Ectodermal cell (in vitro differentiated cells): ENCODE measurements at regions not wholly inside any gene's neighbourhood (a gene's known extent, or its start where the extent isn't known, plus 50 kb on each side); places are given as distances from the start of the nearest gene placed in this dataset.

Experiments used
- H3K27ac ChIP-seq: 2 replicates; pipeline ENCODE4 v1.7.0; 2013; ENCODE audit warnings: mild to moderate bottlenecking, low read depth, low read length; ENCODE audit not compliant: insufficient read depth, poor library complexity, severe bottlenecking
- H3K27me3 ChIP-seq: 2 replicates; pipeline ENCODE4 v1.7.0; 2013; ENCODE audit warnings: mild to moderate bottlenecking, low read length; ENCODE audit not compliant: insufficient read depth, control insufficient read depth, poor library complexity, severe bottlenecking
- H3K36me3 ChIP-seq: one replicate; pipeline ENCODE4 v1.7.0; 2013; ENCODE audit warnings: low read length; ENCODE audit not compliant: control insufficient read depth, insufficient read depth
- H3K4me1 ChIP-seq: one replicate; pipeline ENCODE4 v1.7.0; 2013; ENCODE audit warnings: low read length; ENCODE audit not compliant: control insufficient read depth, insufficient read depth
- H3K4me3 ChIP-seq: 2 replicates; pipeline ENCODE4 v1.7.0; 2013; ENCODE audit warnings: low read depth, low read length, control low read depth; ENCODE audit not compliant: insufficient read depth
- H3K9me3 ChIP-seq: 2 replicates; pipeline ENCODE4 v1.7.0; 2013; ENCODE audit warnings: mild to moderate bottlenecking, low read length, moderate library complexity; ENCODE audit not compliant: control insufficient read depth
- WGBS, 2 experiments: methylation state at CpG; one replicate each; pipeline ENCODE4 v1.1.7; 2013; ENCODE audit warnings: missing lambda C conversion rate in 2 of 2; 5-methylcytosine and 5-hydroxymethylcytosine counted together

GRCh38 chr3:194249323-194250097, 101.6 kb downstream of the CPN2 start:
- H3K9me3 ChIP-seq, result no peaks in the 10 kb centered on the region
- no peak overlapping the region for H3K27ac ChIP-seq
- H3K4me1 ChIP-seq, result peaks cover 20% of the 10 kb centered on the region
- H3K27me3 ChIP-seq, result no peaks in the 10 kb centered on the region
- H3K36me3 ChIP-seq, result no peaks in the 10 kb centered on the region
- WGBS, 2 experiments, result 78 to 82% methylated on average over 13 of the region's 13 CpGs
- H3K4me3 ChIP-seq, result no peak overlapping the region

DNA sequence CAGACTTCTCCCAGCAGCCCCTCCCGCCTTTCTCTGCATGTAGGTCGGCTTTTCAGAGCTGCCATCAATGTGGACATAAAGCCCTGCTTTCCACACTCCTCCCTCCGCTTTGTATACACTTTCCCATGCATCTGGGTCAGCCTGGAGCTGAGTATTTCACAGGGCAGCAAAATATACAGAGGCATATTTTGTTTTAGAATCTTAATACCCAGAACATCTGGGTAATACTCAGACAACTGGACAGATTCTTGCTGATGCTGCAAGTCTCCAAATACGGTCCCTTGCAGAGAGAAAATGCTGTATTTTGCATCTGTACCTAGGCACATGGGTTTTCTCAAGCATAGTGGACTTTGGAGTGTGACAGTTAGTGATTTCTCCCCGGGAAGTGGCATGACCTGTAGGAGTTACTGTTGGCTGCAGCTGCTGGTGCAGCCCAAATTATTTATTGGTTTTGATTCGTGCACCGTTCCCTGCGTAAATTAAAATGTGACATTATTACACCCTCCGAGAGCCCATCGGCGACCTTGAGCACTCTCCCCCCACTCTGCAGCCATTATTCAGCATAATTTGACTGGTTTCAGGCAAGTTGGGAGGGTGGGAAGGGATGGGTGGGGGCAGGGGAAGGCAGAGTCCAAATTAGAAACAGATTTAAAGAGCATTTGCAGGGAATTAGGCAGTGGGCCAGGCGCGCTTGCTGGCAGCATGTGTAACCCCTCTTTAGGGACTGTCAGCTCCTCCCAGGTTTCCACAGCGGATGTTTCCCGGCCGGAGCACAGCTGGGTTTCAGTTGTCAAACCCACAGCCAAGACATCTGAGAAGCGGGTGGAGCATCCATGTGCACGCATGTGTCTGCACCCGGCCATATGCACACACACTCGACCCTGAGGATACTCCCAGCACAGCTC, 100.8 kb downstream of the CPN2 start:
- H3K27me3 ChIP-seq, result no peaks in the 10 kb centered on the region
- no peaks in the 10 kb centered on the region for H3K9me3 ChIP-seq

GRCh38 chr3:194251007-194251406, 100.1 kb downstream of the CPN2 start:
- Histone ChIP-seq H3K36me3 (no peaks in the 10 kb centered on the region), H3K27ac (no peak overlapping the region), H3K4me3 (no peak overlapping the region), H3K27me3 (no peaks in the 10 kb centered on the region), H3K9me3 (no peaks in the 10 kb centered on the region), H3K4me1 (peaks cover 24% of the 10 kb centered on the region)
- WGBS, 2 experiments, result 92 to 93% methylated on average over 10 of the region's 10 CpGs

More for the DNA sequence above, 100.8 kb downstream of the CPN2 start:
- Histone ChIP-seq H3K4me1 (peaks cover 22% of the 10 kb centered on the region), H3K36me3 (no peaks in the 10 kb centered on the region), H3K27ac (no peak overlapping the region), H3K4me3 (no peak overlapping the region)
- WGBS, 2 experiments, result 83% methylated on average over 20 of the region's 20 CpGs

DNA sequence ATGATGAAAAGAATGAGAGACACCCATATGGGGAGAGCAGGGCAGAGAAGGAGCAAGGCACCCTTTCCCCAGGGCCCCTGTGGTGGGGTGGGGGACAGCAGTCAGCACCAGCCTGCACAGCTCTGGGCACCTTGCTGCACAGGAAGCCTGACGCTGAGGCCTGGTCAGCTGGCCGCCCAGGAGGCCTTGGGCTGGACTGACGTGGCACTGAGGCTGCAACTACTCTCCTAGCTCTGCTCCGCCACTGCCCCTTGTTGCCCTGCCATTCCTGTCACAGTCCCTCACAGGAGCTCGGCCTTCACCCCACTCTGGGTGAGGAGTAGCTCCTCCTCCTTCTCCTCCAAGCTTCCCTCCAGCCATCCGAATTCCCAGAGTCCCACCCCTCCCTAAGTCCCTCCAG, 99.7 kb downstream of the CPN2 start:
- no peak overlapping the region for H3K27ac ChIP-seq
- H3K4me1 ChIP-seq, result peaks cover 24% of the 10 kb centered on the region
- WGBS, 2 experiments, result 71 to 76% methylated on average over 6 of the region's 6 CpGs
- no peak overlapping the region for H3K4me3 ChIP-seq
- no peaks in the 10 kb centered on the region for H3K36me3 ChIP-seq
- H3K27me3 ChIP-seq, result no peaks in the 10 kb centered on the region
- no peaks in the 10 kb centered on the region for H3K9me3 ChIP-seq

GRCh38 chr3:194251891-194252560, 99.1 kb downstream of the CPN2 start:
- Histone ChIP-seq H3K4me3 (no peak overlapping the region), H3K27ac (no peak overlapping the region), H3K9me3 (no peaks in the 10 kb centered on the region), H3K27me3 (no peaks in the 10 kb centered on the region), H3K36me3 (no peaks in the 10 kb centered on the region), H3K4me1 (peaks cover 24% of the 10 kb centered on the region)
- WGBS, 2 experiments, result 96% methylated on average over 18 of the region's 18 CpGs

DNA sequence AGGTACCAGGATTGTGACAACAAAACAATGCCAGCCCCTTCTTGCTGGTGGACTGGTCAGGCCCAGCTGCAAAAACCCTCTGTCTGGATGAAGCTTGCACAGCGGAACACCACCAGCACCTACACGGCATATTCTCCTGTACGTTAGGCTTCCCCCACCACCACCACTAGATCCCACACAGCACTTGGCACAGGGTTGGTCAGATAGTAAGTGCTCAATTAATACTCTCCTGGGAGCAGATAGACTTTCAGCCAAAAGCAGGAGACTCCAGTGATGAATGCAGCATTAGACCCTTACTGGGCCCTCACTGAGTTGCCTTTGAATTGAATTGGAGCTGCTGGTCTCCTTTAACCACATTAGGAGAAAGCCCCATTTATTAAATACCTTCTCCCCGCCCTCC, 97.9 kb downstream of the CPN2 start:
- peaks cover 5% of the 10 kb centered on the region for H3K9me3 ChIP-seq
- 70 to 71% methylated on average over 4 of the region's 4 CpGs for WGBS, 2 experiments
- H3K36me3 ChIP-seq, result no peaks in the 10 kb centered on the region
- H3K27me3 ChIP-seq, result no peaks in the 10 kb centered on the region
- no peak overlapping the region for H3K27ac ChIP-seq
- H3K4me1 ChIP-seq, result peaks cover 24% of the 10 kb centered on the region
- H3K4me3 ChIP-seq, result no peak overlapping the region

- no peak overlapping the region for H3K4me3 ChIP-seq
- peaks cover 24% of the 10 kb centered on the region for H3K4me1 ChIP-seq
- WGBS, 2 experiments, result 93 to 95% methylated on average over 7 of the region's 7 CpGs
- H3K27ac ChIP-seq, result no peak overlapping the region
- H3K27me3 ChIP-seq, result no peaks in the 10 kb centered on the region
- H3K9me3 ChIP-seq, result peaks cover 7% of the 10 kb centered on the region
- no peaks in the 10 kb centered on the region for H3K36me3 ChIP-seq
Observed at GRCh38 chr3:194254040-194254439, 97.1 kb downstream of the CPN2 start.

DNA sequence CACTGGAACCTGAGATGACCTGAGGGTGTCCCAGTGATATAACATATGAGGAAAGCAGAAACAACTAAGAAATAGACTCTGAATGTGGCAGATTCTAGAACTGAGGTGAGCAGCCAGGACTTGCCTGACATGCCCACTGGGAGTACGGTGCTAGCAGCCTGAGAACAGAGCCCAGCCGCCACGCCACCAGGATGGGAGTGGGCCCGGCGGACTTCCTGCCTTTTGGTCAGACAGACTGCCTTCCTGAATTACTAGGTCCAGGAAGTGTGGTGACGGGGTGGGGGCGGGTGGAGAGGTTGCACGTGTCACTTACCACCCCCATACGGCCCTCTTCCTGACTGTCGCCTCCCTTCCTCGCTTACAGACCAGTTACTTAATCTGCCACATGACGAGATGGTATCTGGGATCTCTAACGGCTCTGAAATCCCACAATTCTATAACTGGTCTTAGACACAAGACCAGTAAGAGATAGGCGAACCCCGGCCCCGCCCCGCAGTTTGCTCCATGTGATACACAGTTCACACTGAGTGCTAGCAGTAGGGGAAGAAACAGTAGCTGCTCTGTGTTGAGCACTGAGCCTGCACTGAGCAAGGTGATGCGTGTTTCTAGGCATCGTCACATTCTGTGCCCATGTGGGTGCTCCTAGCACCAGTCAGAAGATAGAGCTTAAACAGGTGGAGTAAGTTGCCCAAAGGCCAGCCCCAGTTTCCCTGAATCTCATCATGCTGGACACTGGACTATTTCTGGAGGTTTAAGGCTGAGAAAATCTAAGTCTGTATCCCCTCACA, 95.7 kb downstream of the CPN2 start:
- Histone ChIP-seq H3K27me3 (no peaks in the 10 kb centered on the region), H3K4me1 (peaks cover 10% of the 10 kb centered on the region), H3K27ac (no peak overlapping the region), H3K4me3 (no peak overlapping the region), H3K9me3 (peaks cover 7% of the 10 kb centered on the region), H3K36me3 (no peaks in the 10 kb centered on the region)
- WGBS, 2 experiments, result 81% methylated on average over 19 of the region's 19 CpGs

GRCh38 chr3:194256040-194256945, 94.8 kb downstream of the CPN2 start:
- Histone ChIP-seq H3K4me1 (peaks cover 4% of the 10 kb centered on the region), H3K9me3 (peaks cover 7% of the 10 kb centered on the region), H3K27me3 (no peaks in the 10 kb centered on the region), H3K27ac (no peak overlapping the region), H3K36me3 (no peaks in the 10 kb centered on the region), H3K4me3 (no peak overlapping the region)
- WGBS, 2 experiments, result 90 to 92% methylated on average over 12 of the region's 12 CpGs
